Mammary epithelial cell (primary cell): ENCODE measurements at regions not wholly inside any gene's neighbourhood (a gene's known extent, or its start where the extent isn't known, plus 50 kb on each side); places are given as distances from the start of the nearest gene placed in this dataset.

ENCODE experiments used
- CTCF ChIP-seq, 2 donors: IDR thresholded peaks in 1 of 2; conservative IDR thresholded peaks in 1 of 2; 2 replicates each; pipeline ENCODE4 v1.5.1; 2011 to 2012; ENCODE audit warnings: inconsistent platforms in 2 of 2, low read length in 2 of 2, mild to moderate bottlenecking in 2 of 2, control low read depth in 1 of 2, low read depth in 1 of 2; ENCODE audit not compliant: insufficient read depth in 1 of 2; ENCODE audit errors: extremely low read depth in 1 of 2
- EZH2 ChIP-seq: IDR thresholded peaks from 2 replicates; pipeline ENCODE4 v1.6.1; 2012; ENCODE audit warnings: low read length, inconsistent platforms, borderline replicate concordance

GRCh38 chr3:154615471-154615870 is 185.5 kb upstream of the GPR149 start:
- no peak for TF ChIP-seq CTCF (conservative IDR thresholded peaks at IDR 0.05 in 1 of 2, IDR thresholded peaks at IDR 0.05 in 1 of 2; ENCODE audit: extremely low read depth in 1 of 2, insufficient read depth in 1 of 2, low read depth in 1 of 2, low read length in 2 of 2)
- no peak for TF ChIP-seq EZH2
